Colon (tissue), 2 donors: ENCODE measurements at regions not wholly inside any gene's neighbourhood (a gene's known extent, or its start where the extent isn't known, plus 50 kb on each side); places are given as distances from the start of the nearest gene placed in this dataset.
A peak's percentile ranks its signal among the peaks of the same experiment; 100 is the strongest.
"Not testable (repeated sequence)": the region's sequence is repeated elsewhere in the genome, so short reads cannot be mapped to it uniquely, and the experiment has no call there.

ENCODE experiments used
- FAIRE-seq: peaks from 2 replicates; lab custom pipeline; 2012; peaks lifted over from hg19 to GRCh38; lab: Jason Lieb, UNC
- donor health status: control.
- donor health status: control.

GRCh38 chr1:196160066-196160795 is 448.0 kb downstream of the KCNT2 start:
- no peak for FAIRE-seq

- FAIRE-seq = no peak
Measured at GRCh38 chr1:196155586-196155985, 452.7 kb downstream of the KCNT2 start.

GRCh38 chr1:196152975-196153374 is 455.3 kb downstream of the KCNT2 start:
- FAIRE-seq = no peak

GRCh38 chr1:196152086-196152485 is 456.2 kb downstream of the KCNT2 start:
- no peak for FAIRE-seq

- peak; percentile 83 for FAIRE-seq
Measured at GRCh38 chr1:196148367-196148970, 459.8 kb downstream of the KCNT2 start.

- no peak for FAIRE-seq
Measured at GRCh38 chr1:196147530-196147929, 460.7 kb downstream of the KCNT2 start.

- peak; percentile 78 for FAIRE-seq
Measured at GRCh38 chr1:196145151-196145550, 463.1 kb downstream of the KCNT2 start.

GRCh38 chr1:196144588-196144987 is 463.7 kb downstream of the KCNT2 start:
- FAIRE-seq = no peak

- FAIRE-seq = no peak
Measured at GRCh38 chr1:196143602-196144342, 464.5 kb downstream of the KCNT2 start.

- no peak for FAIRE-seq
Measured at GRCh38 chr1:196142111-196142640, 466.1 kb downstream of the KCNT2 start.

GRCh38 chr1:196136396-196136795 is 471.8 kb downstream of the KCNT2 start:
- FAIRE-seq = no peak

- FAIRE-seq = no peak
Measured at GRCh38 chr1:196131691-196132090, 476.5 kb downstream of the KCNT2 start.

GRCh38 chr1:196128835-196129234 is 479.4 kb downstream of the KCNT2 start:
- FAIRE-seq = no peak

GRCh38 chr1:196121181-196121580 is 487.1 kb downstream of the KCNT2 start:
- no peak for FAIRE-seq

GRCh38 chr1:196115646-196116045 is 492.6 kb downstream of the KCNT2 start:
- no peak for FAIRE-seq

- no peak for FAIRE-seq
Measured at GRCh38 chr1:196114193-196114592, 494.0 kb downstream of the KCNT2 start.

- not testable (repeated sequence) for FAIRE-seq
Measured at GRCh38 chr1:196108990-196109389, 499.2 kb downstream of the KCNT2 start.

- FAIRE-seq = no peak
Measured at GRCh38 chr1:196105901-196106300, 502.3 kb downstream of the KCNT2 start.

- FAIRE-seq = no peak
Measured at GRCh38 chr1:196102826-196103225, 505.4 kb downstream of the KCNT2 start.

- no peak for FAIRE-seq
Measured at GRCh38 chr1:196098000-196098399, 510.2 kb downstream of the KCNT2 start.

GRCh38 chr1:196094821-196095220 is 513.4 kb downstream of the KCNT2 start:
- FAIRE-seq = no peak

GRCh38 chr1:196091397-196092135 is 516.7 kb downstream of the KCNT2 start:
- no peak for FAIRE-seq
